ENCODE measurements at regions not wholly inside any gene's neighbourhood (a gene's known extent, or its start where the extent isn't known, plus 50 kb on each side); places are given as distances from the start of the nearest gene placed in this dataset.

GRCh38 chr10:130994191-130994590, 317.3 kb downstream of the TCERG1L start:
- no peak for DNase-seq

DNA sequence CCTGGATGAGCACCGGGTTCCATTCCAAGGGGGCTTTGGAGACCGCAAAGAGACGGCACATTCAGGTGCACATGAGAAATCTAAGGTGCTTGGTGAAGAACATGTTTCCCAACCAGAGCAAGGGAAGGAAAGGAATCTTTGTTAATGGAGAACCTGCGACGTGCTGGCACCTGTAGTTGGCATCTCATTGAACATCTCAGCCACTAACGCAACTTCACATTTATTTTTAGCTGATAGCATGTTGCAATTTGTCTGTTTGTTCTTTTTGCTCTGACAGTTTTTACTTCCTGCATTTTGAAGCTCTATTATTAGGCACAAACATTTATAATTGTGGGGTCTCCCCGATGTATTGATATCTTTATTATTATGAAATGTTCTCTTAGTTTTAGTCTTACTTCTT, 316.7 kb downstream of the TCERG1L start:
- DNase-seq, result no peak

- no peak for DNase-seq
These were observed 314.1 kb downstream of the TCERG1L start for GRCh38 chr10:130997267-130998045.

GRCh38 chr10:130998046-130998435, 313.5 kb downstream of the TCERG1L start:
- no peak for DNase-seq

GRCh38 chr10:130998642-130999041, 312.9 kb downstream of the TCERG1L start:
- DNase-seq, result no peak

- DNase-seq, result no peak
These were observed 311.9 kb downstream of the TCERG1L start for GRCh38 chr10:130999376-131000202.

DNA sequence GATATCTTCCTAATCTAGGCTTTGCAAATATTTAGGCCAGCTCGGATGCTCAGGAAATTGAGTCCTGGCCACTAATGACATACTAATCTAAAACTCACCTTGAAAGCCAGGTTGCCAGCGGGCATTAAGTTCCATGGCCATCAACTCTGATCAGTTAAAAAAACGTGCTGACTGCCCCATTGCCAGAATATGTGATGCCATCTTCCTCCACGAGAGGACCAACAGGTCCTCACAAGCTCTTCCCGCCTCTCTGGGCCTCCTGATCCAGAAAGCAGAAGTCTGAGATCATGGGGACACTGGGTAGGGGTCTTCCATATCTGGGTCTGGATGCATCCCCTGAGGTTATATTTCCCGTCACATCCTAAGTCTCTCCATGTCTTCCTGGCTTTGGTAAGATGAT, 311.3 kb downstream of the TCERG1L start:
- DNase-seq, result no peak

GRCh38 chr10:131000743-131001142, 310.8 kb downstream of the TCERG1L start:
- DNase-seq, result no peak

- no peak for DNase-seq
These were observed 310.1 kb downstream of the TCERG1L start for GRCh38 chr10:131001438-131001837.

- peak; percentile 16 for DNase-seq
These were observed 309.3 kb downstream of the TCERG1L start for GRCh38 chr10:131002031-131002861.

- DNase-seq, result no peak
These were observed 308.1 kb downstream of the TCERG1L start for GRCh38 chr10:131003455-131003854.

DNA sequence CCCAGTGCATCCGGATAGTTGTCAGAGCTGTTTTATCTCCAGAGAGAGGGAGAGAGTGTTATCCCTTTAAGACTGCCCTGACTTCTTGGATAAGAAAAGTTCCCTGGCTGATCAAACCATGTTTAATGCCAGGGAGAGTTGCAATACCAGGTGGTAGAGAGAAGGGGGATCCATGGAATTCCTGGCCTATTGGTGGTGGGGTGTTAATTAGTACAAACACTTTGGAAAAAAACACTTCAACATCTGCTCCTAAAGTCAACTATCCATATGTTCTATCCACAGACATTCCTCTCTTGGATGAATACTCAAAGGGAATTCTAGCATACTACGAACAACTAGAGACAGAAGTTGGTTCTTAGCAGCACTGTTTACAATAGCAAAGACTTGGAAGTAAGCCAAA, 307.2 kb downstream of the TCERG1L start:
- no peak for DNase-seq

GRCh38 chr10:131006458-131007256, 304.9 kb downstream of the TCERG1L start:
- DNase-seq, result no peak

DNA sequence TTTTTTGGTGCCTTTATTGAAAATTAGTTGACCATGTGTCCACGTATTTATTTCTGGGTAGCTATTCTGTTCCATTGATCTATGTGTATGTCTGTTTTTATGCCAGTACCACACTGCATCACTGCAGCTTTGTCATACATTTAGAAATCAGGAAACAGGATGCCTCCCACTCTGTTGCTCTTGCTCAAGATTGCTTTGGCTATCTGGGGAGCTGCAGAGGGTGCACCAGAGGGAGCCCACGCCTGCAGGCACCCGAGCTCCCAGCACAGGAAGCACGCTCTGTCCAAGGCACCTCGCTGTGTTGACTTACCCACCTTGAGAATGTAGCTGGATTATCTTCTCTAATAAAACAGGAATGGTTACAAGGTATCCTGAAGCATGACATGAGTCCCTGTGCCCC, 301.7 kb downstream of the TCERG1L start:
- DNase-seq, result no peak

- no peak for DNase-seq
These were observed 300.5 kb downstream of the TCERG1L start for GRCh38 chr10:131010965-131011575.

- no peak for DNase-seq
These were observed 299.4 kb downstream of the TCERG1L start for GRCh38 chr10:131011936-131012640.

DNA sequence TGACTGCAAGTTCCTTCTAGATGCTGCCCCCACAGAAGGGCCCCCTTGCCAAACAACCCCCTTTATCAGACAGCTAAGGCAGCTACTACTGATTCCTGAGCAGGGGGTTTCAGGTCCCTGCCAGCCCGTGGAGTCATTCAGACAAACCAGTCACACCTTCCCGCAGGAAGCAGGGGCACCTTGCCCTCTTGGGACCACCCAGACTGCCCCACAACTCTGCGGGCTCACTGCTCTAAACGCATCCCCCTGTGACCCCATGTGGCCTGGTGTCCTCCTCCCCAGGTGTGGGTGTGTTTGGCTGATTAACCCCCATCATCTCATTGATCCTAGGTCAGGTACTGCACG, 298.9 kb downstream of the TCERG1L start:
- DNase-seq, result no peak

DNA sequence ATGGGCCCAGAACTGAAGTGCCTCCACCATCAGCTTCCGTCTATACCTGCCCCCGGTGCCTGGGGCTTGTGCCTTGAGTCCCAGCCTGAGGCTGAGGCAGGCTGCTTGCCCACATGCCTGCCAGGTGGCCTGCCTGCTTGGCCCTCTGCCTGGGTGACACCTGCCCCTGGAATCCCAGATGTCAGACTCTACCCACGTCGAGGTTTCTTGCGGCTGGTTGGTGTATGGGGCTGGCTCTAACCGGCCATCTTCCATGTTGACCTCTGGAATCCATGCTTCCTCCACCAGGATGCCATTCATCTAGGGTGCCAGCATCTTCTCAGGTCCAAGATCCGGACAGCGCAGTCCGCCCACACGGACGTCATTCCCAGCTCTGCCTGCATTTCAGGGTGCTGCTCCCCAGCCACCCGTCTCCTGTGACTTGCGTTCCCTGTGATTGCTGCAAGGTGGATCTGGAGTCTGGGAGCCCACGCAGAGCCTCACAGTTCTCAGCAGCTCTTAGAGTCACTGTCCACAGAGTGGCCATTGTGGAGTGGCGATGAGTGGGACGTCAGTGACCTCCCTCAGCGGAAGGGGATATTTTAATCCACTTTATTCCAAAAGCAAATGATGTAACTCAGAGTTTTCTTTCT, 298.1 kb downstream of the TCERG1L start:
- DNase-seq, result no peak

DNA sequence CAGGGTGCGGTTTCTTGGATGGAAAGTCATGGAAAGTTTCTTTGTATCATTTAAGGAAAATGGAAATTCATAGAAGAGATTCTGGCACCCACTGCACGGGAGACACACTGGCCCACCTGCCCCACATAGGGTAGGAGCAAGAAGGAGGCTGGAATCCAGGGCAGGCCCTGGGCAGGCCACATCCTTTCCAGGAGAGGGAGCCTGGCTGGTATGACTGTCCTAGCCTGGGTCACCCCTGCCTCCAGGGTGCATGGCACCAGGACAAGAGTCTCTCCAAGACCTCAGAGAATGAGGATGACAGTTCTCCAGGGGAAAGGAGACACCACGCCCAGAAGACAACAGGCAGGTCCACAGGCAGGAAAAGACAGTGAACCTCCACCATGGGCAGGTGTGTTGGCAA, 297.2 kb downstream of the TCERG1L start:
- DNase-seq, result no peak

DNA sequence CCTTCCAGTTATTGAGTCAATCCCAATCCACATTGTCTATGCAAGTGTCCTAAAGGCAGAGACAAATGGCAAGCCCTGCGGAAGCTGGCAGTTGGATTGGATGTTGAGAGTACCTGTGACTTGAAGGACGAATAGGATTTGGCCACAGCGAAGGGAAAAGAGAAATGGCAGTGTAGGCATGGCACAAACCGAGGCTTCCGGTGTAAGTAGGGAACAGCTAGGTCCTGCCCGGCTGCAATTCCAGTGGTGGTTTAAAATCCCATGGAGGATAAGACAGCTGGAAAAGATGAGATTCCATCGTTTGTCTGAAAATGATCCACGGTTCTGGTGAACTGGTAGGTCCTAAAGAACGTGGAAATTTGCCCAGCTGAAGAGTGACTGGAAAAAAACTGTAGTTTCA, 296.2 kb downstream of the TCERG1L start:
- DNase-seq, result no peak

Data from muscle of arm (tissue), 1 donor.